ENCODE measurements at regions not wholly inside any gene's neighbourhood (a gene's known extent, or its start where the extent isn't known, plus 50 kb on each side); places are given as distances from the start of the nearest gene placed in this dataset.
A peak's percentile ranks its signal among the peaks of the same experiment; 100 is the strongest.

GRCh38 chr17:33776304-33776703 is 478.8 kb upstream of the CCL2 start:
- TF ChIP-seq, protein P1, sequence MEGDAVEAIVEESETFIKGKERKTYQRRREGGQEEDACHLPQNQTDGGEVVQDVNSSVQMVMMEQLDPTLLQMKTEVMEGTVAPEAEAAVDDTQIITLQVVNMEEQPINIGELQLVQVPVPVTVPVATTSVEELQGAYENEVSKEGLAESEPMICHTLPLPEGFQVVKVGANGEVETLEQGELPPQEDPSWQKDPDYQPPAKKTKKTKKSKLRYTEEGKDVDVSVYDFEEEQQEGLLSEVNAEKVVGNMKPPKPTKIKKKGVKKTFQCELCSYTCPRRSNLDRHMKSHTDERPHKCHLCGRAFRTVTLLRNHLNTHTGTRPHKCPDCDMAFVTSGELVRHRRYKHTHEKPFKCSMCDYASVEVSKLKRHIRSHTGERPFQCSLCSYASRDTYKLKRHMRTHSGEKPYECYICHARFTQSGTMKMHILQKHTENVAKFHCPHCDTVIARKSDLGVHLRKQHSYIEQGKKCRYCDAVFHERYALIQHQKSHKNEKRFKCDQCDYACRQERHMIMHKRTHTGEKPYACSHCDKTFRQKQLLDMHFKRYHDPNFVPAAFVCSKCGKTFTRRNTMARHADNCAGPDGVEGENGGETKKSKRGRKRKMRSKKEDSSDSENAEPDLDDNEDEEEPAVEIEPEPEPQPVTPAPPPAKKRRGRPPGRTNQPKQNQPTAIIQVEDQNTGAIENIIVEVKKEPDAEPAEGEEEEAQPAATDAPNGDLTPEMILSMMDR (IDR thresholded peaks at IDR 0.05; ENCODE audit: low read depth, low read length) = no peak
- in situ Hi-C loops (cut with HindIII; ENCODE audit: low sequenced_read_pairs) = no loop called here
- H3K4me3 ChIP-seq (ENCODE audit: low read depth, low read length) = no peak overlapping the region
- no peak for DNase-seq (ENCODE audit: low read depth, low spot score)

GRCh38 chr17:33776903-33777302 is 478.2 kb upstream of the CCL2 start:
- in situ Hi-C loops (cut with HindIII; ENCODE audit: low sequenced_read_pairs) = no loop called here
- H3K4me3 ChIP-seq (ENCODE audit: low read depth, low read length) = no peak overlapping the region
- DNase-seq (ENCODE audit: low read depth, low spot score) = no peak
- TF ChIP-seq, protein P1 (IDR thresholded peaks at IDR 0.05; ENCODE audit: low read depth, low read length) = no peak

DNA sequence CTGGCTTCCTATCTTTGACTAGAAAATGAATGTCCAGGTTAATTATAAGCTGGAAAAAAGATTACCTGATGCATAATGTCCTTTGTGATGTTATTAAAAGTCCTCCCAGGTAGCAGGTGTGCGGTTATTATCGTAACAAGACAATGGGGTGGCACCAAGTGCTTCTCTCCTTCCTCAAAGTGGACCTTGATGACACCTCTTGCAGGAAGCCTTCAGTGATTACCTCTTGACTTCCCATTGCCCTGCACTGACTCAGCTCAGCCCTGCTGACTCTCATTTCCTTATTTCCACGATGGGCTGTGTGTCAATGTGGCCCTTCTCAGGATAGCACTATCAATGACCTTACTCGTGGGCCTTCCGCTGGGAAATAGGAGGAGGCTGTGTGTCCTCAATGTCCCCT is 477.4 kb upstream of the CCL2 start:
- TF ChIP-seq, protein P1 (IDR thresholded peaks at IDR 0.05; ENCODE audit: low read depth, low read length) = no peak
- in situ Hi-C loops (cut with HindIII; ENCODE audit: low sequenced_read_pairs) = no loop called here
- no peak overlapping the region for H3K4me3 ChIP-seq (ENCODE audit: low read depth, low read length)
- no peak for DNase-seq (ENCODE audit: low read depth, low spot score)

- DNase-seq (ENCODE audit: low read depth, low spot score) = no peak
- TF ChIP-seq, protein P1 (IDR thresholded peaks at IDR 0.05; ENCODE audit: low read depth, low read length) = no peak
- no peak overlapping the region for H3K4me3 ChIP-seq (ENCODE audit: low read depth, low read length)
- in situ Hi-C loops (cut with HindIII; ENCODE audit: low sequenced_read_pairs) = no loop called here
These were observed 476.4 kb upstream of the CCL2 start for GRCh38 chr17:33778505-33779233.

GRCh38 chr17:33779234-33779591 is 475.9 kb upstream of the CCL2 start:
- in situ Hi-C loops (cut with HindIII; ENCODE audit: low sequenced_read_pairs) = no loop called here
- TF ChIP-seq, protein P1 (IDR thresholded peaks at IDR 0.05; ENCODE audit: low read depth, low read length) = peak; percentile 92
- H3K4me3 ChIP-seq (ENCODE audit: low read depth, low read length) = no peak overlapping the region
- peak; percentile 62 for DNase-seq (ENCODE audit: low read depth, low spot score)

GRCh38 chr17:33785281-33785680 is 469.8 kb upstream of the CCL2 start:
- in situ Hi-C loops (cut with HindIII; ENCODE audit: low sequenced_read_pairs) = no loop called here
- no peak overlapping the region for H3K4me3 ChIP-seq (ENCODE audit: low read depth, low read length)
- TF ChIP-seq, protein P1 (IDR thresholded peaks at IDR 0.05; ENCODE audit: low read depth, low read length) = no peak
- no peak for DNase-seq (ENCODE audit: low read depth, low spot score)
